ENCODE measurements at regions not wholly inside any gene's neighbourhood (a gene's known extent, or its start where the extent isn't known, plus 50 kb on each side); places are given as distances from the start of the nearest gene placed in this dataset.

GRCh38 chr3:147614210-147614609 lies 205.0 kb downstream of the ZIC1 start (continued):
- TF ChIP-seq ZNF384 (IDR thresholded peaks at IDR 0.05; ENCODE audit: borderline replicate concordance, low read depth, low read length) (no peak), RELA (IDR thresholded peaks at IDR 0.05; ENCODE audit: borderline replicate concordance, partially characterized antibody) (no peak), TARDBP (IDR thresholded peaks at IDR 0.05; ENCODE audit: borderline replicate concordance) (no peak), NBN (IDR thresholded peaks at IDR 0.05) (no peak), TAF1 (IDR thresholded peaks at IDR 0.05; ENCODE audit: borderline replicate concordance, low read depth, low read length) (no peak)

- H3K4me3 ChIP-seq: no peak overlapping the region
- no peaks in the 10 kb centered on the region for H3K4me1 ChIP-seq (ENCODE audit: control insufficient read depth, insufficient read depth, low read length)
- DNase-seq (ENCODE audit: low read depth, low spot score) (no peak), FAIRE-seq (peak; percentile 7), ATAC-seq (no peak; the same call in 2 of the 3 replicates)
- no peak overlapping the region for H3K4me2 ChIP-seq (ENCODE audit: control insufficient read depth, insufficient read depth)
- in situ Hi-C loops (cut with MboI): no loop called here
- H3K9ac ChIP-seq (ENCODE audit: control insufficient read depth, insufficient read depth, low read length): no peak overlapping the region
- ChIA-PET SMC1A (ENCODE audit: uncharacterized antibody, unreplicated experiment) (interaction anchor here (0.7 to 2.4 kb wide), 6 partner anchors 14 to 589 kb away, joined by 3 to 15 read pairs (median 3); no protein-coding TSS in a partner anchor), POLR2A (no interaction called here), RAD21 (ENCODE audit: unreplicated experiment) (interaction anchor here (1.0 to 1.6 kb wide), 5 partner anchors 15 to 461 kb away, joined by 3 to 4 read pairs (median 3); no protein-coding TSS in a partner anchor), CTCF (interaction anchor here (0.9 to 2.5 kb wide), 6 partner anchors 9 to 495 kb away, joined by 3 to 17 read pairs (median 5); no protein-coding TSS in a partner anchor)
- no peaks in the 10 kb centered on the region for H3K9me3 ChIP-seq (replicated peaks; ENCODE audit: control insufficient read depth, insufficient read depth, low read length)
- H3K27ac ChIP-seq (ENCODE audit: control insufficient read depth, insufficient read depth): no peak overlapping the region
- no peaks in the 10 kb centered on the region for H3K27me3 ChIP-seq (replicated peaks in 1 of 2; ENCODE audit: control insufficient read depth in 2 of 2, insufficient read depth in 2 of 2, low read length in 1 of 2)
- intact Hi-C loops (cut with micrococcal nuclease; ENCODE audit: unreplicated experiment): loop anchor here (10.0 kb wide), 2 partner anchors 230 to 460 kb away; no protein-coding TSS in a partner anchor
- H3K36me3 ChIP-seq (ENCODE audit: control insufficient read depth in 2 of 2, insufficient read depth in 2 of 2, low read length in 1 of 2): no peaks in the 10 kb centered on the region
- BruUV-seq (replicated peaks): no TSS peak
- TF ChIP-seq BRCA1 (IDR thresholded peaks at IDR 0.05; ENCODE audit: low read depth, low read length) (no peak), IRF3 (IDR thresholded peaks at IDR 0.05) (no peak), TAF1 (IDR thresholded peaks at IDR 0.05; ENCODE audit: borderline replicate concordance, low read depth, low read length) (no peak), STAT1 (conservative IDR thresholded peaks at IDR 0.05) (no peak), SMARCA5 (IDR thresholded peaks at IDR 0.05) (no peak), WRNIP1 (IDR thresholded peaks at IDR 0.05; ENCODE audit: borderline replicate concordance, low read depth, low read length) (no peak), ZZZ3 (IDR thresholded peaks at IDR 0.05; ENCODE audit: control insufficient read depth, insufficient read length, low read depth) (no peak), CHD1 (IDR thresholded peaks at IDR 0.05; ENCODE audit: low read depth, low read length) (no peak), SMAD1 (IDR thresholded peaks at IDR 0.05; ENCODE audit: low read depth, partially characterized antibody) (no peak), PKNOX1 (IDR thresholded peaks at IDR 0.05) (no peak), BMI1 (IDR thresholded peaks at IDR 0.05; ENCODE audit: borderline replicate concordance) (no peak), MXI1 (IDR thresholded peaks at IDR 0.05; ENCODE audit: low read depth, low read length) (no peak), MLLT1 (IDR thresholded peaks at IDR 0.05) (no peak)
- H2AFZ ChIP-seq (ENCODE audit: control insufficient read depth, low read depth, low read length): peak overlapping the region; percentile 44
- no peaks in the 10 kb centered on the region for H3K79me2 ChIP-seq (ENCODE audit: control insufficient read depth, insufficient read depth, low read length)
- WGBS (ENCODE audit: insufficient coverage, insufficient replicate concordance, low lambda C conversion rate, missing lambda C conversion rate): 41% methylated on average over 4 of the region's 4 CpGs
- H4K20me1 ChIP-seq (ENCODE audit: control insufficient read depth, insufficient read depth): no peaks in the 10 kb centered on the region
These were observed 205.9 kb downstream of the ZIC1 start for GRCh38 chr3:147615035-147615434.
